Liver (tissue), 7 donors: ENCODE measurements at regions not wholly inside any gene's neighbourhood (a gene's known extent, or its start where the extent isn't known, plus 50 kb on each side); places are given as distances from the start of the nearest gene placed in this dataset.

Experiments used
- DNase-seq: peaks from one replicate; pipeline ENCODE4 v3.0.0-alpha.2; 2017; ENCODE audit warnings: low spot score
- H3K27ac ChIP-seq, 2 donors: one replicate each; pipeline ENCODE4 v1.7.0; 2013; ENCODE audit warnings: inconsistent platforms in 2 of 2, low read length in 2 of 2, control low read depth in 1 of 2, low read depth in 1 of 2, mild to moderate bottlenecking in 1 of 2
- H3K27me3 ChIP-seq, 4 donors: one replicate each; pipeline versions ENCODE4 v1.6.1 to v1.7.0; 2013; ENCODE audit warnings: low read length in 3 of 4, inconsistent platforms in 1 of 4, mild to moderate bottlenecking in 1 of 4, moderate library complexity in 1 of 4; ENCODE audit not compliant: control insufficient read depth in 4 of 4, insufficient read depth in 4 of 4
- H3K36me3 ChIP-seq, 4 donors: one replicate each; pipeline versions ENCODE4 v1.6.1 to v1.7.0; 2013; ENCODE audit warnings: low read length in 3 of 4, mild to moderate bottlenecking in 3 of 4, low read depth in 1 of 4, moderate library complexity in 1 of 4; ENCODE audit not compliant: control insufficient read depth in 4 of 4, insufficient read depth in 3 of 4
- H3K4me1 ChIP-seq, 4 donors: one replicate each; pipeline versions ENCODE4 v1.6.1 to v1.7.0; 2013; ENCODE audit warnings: low read length in 3 of 4, mild to moderate bottlenecking in 3 of 4, moderate library complexity in 1 of 4; ENCODE audit not compliant: control insufficient read depth in 4 of 4, insufficient read depth in 4 of 4
- H3K4me3 ChIP-seq, 3 donors: one replicate each; pipeline versions ENCODE4 v1.6.1 to v1.7.0; 2013; ENCODE audit warnings: low read length in 3 of 3, control low read depth in 1 of 3, low read depth in 1 of 3, mild to moderate bottlenecking in 1 of 3
- H3K9ac ChIP-seq, 2 donors: one replicate each; pipeline ENCODE4 v1.7.0; 2013; ENCODE audit warnings: low read length in 2 of 2, mild to moderate bottlenecking in 2 of 2, moderate library complexity in 2 of 2, control low read depth in 1 of 2, low read depth in 1 of 2
- H3K9me3 ChIP-seq, 4 donors: one replicate each; pipeline versions ENCODE4 v1.6.1 to v1.7.0; 2013; ENCODE audit warnings: low read length in 3 of 4; ENCODE audit not compliant: control insufficient read depth in 4 of 4
- ATF3 ChIP-seq: IDR thresholded peaks from 2 replicates; pipeline ENCODE4 v1.6.1; 2016; ENCODE audit warnings: antibody characterized with exemption
- FOXA1 ChIP-seq: IDR thresholded peaks from 2 replicates; pipeline ENCODE4 v1.6.1; 2016; ENCODE audit warnings: antibody characterized with exemption
- FOXA2 ChIP-seq: IDR thresholded peaks from 2 replicates; pipeline ENCODE4 v1.6.1; 2016; ENCODE audit warnings: antibody characterized with exemption
- GABPA ChIP-seq, 2 donors: IDR thresholded peaks in 1 of 2; conservative IDR thresholded peaks in 1 of 2; 2 replicates each; pipeline ENCODE4 v1.6.1; 2016; ENCODE audit warnings: antibody characterized with exemption in 2 of 2, mild to moderate bottlenecking in 1 of 2, moderate library complexity in 1 of 2
- HNF4A ChIP-seq, 2 donors: conservative IDR thresholded peaks; 2 replicates each; pipeline ENCODE4 v1.6.1; 2016; ENCODE audit warnings: antibody characterized with exemption in 2 of 2, mild to moderate bottlenecking in 2 of 2
- HNF4G ChIP-seq: IDR thresholded peaks from 2 replicates; pipeline ENCODE4 v1.6.1; 2016; ENCODE audit warnings: antibody characterized with exemption
- JUND ChIP-seq, 2 donors: IDR thresholded peaks; 2 replicates each; pipeline ENCODE4 v1.6.1; 2016; ENCODE audit warnings: antibody characterized with exemption in 2 of 2
- NR2F2 ChIP-seq: IDR thresholded peaks from 2 replicates; pipeline ENCODE4 v1.6.1; 2016; ENCODE audit warnings: antibody characterized with exemption
- RAD21 ChIP-seq, 2 donors: IDR thresholded peaks; 2 replicates each; pipeline ENCODE4 v1.6.1; 2016; ENCODE audit warnings: antibody characterized with exemption in 2 of 2, mild to moderate bottlenecking in 2 of 2
- REST ChIP-seq: IDR thresholded peaks from 2 replicates; pipeline ENCODE4 v1.6.1; 2016; ENCODE audit warnings: antibody characterized with exemption, mild to moderate bottlenecking
- RXRA ChIP-seq, 2 donors: IDR thresholded peaks; 2 replicates each; pipeline ENCODE4 v1.6.1; 2017 to 2018; ENCODE audit warnings: antibody characterized with exemption in 2 of 2, mild to moderate bottlenecking in 1 of 2
- SP1 ChIP-seq: IDR thresholded peaks from 2 replicates; pipeline ENCODE4 v1.6.1; 2018; ENCODE audit warnings: antibody characterized with exemption, mild to moderate bottlenecking
- YY1 ChIP-seq: IDR thresholded peaks from 2 replicates; pipeline ENCODE4 v1.6.1; 2016; ENCODE audit warnings: antibody characterized with exemption, mild to moderate bottlenecking
- WGBS: extraction: QIAGEN DNeasy Blood & Tissue Kit; methylation state at CpG from one replicate; pipeline ENCODE4 v1.1.7; 2013; 5-methylcytosine and 5-hydroxymethylcytosine counted together
- TF ChIP-seq, protein P1 (sequence below): IDR thresholded peaks from 2 replicates; pipeline ENCODE4 v1.6.1; 2016; ENCODE audit warnings: antibody characterized with exemption
- TF ChIP-seq, protein P2 (sequence below): IDR thresholded peaks from 2 replicates; pipeline ENCODE4 v1.6.1; 2016; ENCODE audit warnings: antibody characterized with exemption
- donor health status: healthy.
- donor health status: healthy.
- donor health status: healthy.
- donor health status: healthy.

DNA sequence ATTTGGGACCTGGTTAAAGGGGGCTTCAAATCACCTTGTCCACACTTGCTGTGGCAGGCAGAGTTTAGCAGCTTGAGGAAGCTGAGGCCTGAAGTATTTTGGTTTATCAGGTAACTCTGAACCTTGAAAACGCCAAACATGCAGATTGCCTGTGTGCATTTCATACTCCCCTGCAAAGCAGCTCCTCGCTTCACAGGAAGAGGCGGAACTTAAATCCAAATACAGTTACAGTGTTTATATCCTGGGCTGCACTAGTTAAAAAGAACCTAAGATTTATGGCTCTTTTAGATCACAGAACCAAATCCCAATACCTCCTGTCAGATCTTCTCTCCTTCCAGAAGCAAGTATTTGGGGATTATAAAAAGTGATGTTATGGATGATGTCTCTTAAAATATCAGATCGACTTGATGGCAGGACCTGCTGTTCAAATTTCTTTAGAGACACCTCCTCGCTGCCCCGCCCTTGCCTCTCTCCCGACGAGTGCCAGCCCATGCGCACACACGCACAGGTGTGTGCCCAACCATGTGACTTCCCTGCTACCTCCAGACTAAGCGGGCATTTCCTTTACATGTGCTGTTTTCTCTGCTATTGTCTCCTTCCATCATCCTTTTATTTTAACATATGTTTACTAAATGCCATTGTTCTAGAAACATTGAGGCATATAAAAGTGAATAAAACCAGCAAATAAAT, 224.6 kb upstream of the FOXQ1 start:
- no peak overlapping the region for H3K9ac ChIP-seq
- WGBS: 77% methylated on average over 11 of the region's 11 CpGs

DNA sequence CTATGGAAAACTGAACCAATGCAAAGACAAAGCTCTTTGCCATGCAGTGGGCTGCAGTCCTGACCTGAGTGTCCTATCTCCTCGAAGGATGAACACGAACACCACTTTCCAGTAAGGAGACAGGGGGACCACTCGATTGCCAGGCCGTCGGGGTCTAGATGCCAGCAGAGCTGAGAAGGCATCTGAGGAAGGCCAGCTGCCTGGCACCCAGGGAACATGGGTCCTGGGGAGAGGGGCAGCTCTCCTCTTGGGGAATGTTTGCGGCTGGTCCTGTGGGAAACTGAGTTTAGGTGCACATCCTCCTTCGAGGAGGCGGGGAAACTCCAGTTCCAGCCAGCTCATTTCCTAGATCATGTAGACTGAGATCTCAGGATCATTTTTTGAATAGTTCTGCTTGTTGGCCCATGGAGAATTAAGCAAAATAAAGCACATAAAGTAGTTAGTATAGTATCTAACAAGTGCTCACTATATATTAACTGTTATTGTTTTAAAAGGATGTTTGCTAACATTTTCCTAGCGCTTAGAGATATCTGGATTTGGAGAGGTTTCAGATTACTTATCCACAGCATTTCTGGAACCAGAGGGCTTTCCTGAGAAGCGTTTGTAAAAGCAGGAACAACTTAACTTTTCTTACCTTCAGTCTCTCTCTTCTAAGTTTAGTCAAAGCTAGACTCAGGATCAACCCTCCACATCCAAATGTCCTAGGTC, 225.3 kb upstream of the FOXQ1 start:
- H3K4me1 ChIP-seq: no peaks in the 10 kb centered on the region
- H3K9ac ChIP-seq: no peak overlapping the region
- TF ChIP-seq RAD21 (IDR thresholded peaks at IDR 0.05) (no peak), SP1 (no peak)
- no peaks in the 10 kb centered on the region for H3K9me3 ChIP-seq
- H3K27ac ChIP-seq: no peak overlapping the region
- no peaks in the 10 kb centered on the region for H3K27me3 ChIP-seq
- no peak overlapping the region for H3K4me3 ChIP-seq
- DNase-seq: no peak
- 88% methylated on average over 10 of the region's 10 CpGs for WGBS
- H3K36me3 ChIP-seq: no peaks in the 10 kb centered on the region

More for the DNA sequence above, 224.6 kb upstream of the FOXQ1 start:
- no peaks in the 10 kb centered on the region for H3K27me3 ChIP-seq
- H3K9me3 ChIP-seq: no peaks in the 10 kb centered on the region
- H3K4me1 ChIP-seq: no peaks in the 10 kb centered on the region
- no peak overlapping the region for H3K4me3 ChIP-seq
- TF ChIP-seq, protein P1, sequence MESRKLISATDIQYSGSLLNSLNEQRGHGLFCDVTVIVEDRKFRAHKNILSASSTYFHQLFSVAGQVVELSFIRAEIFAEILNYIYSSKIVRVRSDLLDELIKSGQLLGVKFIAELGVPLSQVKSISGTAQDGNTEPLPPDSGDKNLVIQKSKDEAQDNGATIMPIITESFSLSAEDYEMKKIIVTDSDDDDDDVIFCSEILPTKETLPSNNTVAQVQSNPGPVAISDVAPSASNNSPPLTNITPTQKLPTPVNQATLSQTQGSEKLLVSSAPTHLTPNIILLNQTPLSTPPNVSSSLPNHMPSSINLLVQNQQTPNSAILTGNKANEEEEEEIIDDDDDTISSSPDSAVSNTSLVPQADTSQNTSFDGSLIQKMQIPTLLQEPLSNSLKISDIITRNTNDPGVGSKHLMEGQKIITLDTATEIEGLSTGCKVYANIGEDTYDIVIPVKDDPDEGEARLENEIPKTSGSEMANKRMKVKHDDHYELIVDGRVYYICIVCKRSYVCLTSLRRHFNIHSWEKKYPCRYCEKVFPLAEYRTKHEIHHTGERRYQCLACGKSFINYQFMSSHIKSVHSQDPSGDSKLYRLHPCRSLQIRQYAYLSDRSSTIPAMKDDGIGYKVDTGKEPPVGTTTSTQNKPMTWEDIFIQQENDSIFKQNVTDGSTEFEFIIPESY: no peak
- TF ChIP-seq GABPA (IDR thresholded peaks at IDR 0.05 in 1 of 2, conservative IDR thresholded peaks at IDR 0.05 in 1 of 2) (no peak), REST (no peak), ATF3 (no peak), HNF4A (conservative IDR thresholded peaks at IDR 0.05) (no peak), FOXA1 (no peak), HNF4G (no peak), YY1 (no peak), FOXA2 (no peak), SP1 (no peak), JUND (IDR thresholded peaks at IDR 0.05) (no peak), NR2F2 (no peak), RXRA (IDR thresholded peaks at IDR 0.05) (no peak), RAD21 (IDR thresholded peaks at IDR 0.05) (no peak)
- TF ChIP-seq, protein P2, sequence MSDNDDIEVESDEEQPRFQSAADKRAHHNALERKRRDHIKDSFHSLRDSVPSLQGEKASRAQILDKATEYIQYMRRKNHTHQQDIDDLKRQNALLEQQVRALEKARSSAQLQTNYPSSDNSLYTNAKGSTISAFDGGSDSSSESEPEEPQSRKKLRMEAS: no peak
- no peak overlapping the region for H3K27ac ChIP-seq
- no peaks in the 10 kb centered on the region for H3K36me3 ChIP-seq
- no peak for DNase-seq
